ENCODE measurements at regions not wholly inside any gene's neighbourhood (a gene's known extent, or its start where the extent isn't known, plus 50 kb on each side); places are given as distances from the start of the nearest gene placed in this dataset.
"Not testable (repeated sequence)": the region's sequence is repeated elsewhere in the genome, so short reads cannot be mapped to it uniquely, and the experiment has no call there.

DNA sequence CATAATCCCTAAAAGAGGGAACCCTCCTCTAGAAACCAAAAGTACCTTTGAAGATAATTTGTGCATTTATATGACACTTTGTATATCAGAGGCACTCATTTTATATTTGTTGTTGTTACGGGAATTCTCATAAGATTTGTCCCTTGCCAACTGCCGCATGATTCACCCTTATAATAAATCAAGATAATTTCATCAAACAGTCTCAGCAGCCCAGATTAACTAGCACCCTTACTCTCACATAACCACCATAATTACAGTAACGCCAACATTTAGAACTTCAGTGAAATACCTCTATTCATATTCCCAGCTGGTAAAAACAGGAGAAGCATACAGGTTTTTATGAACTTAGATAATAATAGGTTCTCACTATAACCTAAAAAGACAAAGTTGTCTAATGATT lies 271.9 kb downstream of the LRRC3B start:
- no peak overlapping the region for H3K4me3 ChIP-seq (ENCODE audit: low read depth, low read length)
- POLR2A ChIA-PET = no interaction called here
- no peak for DNase-seq (ENCODE audit: low read depth, low spot score)
- CTCF ChIA-PET = no interaction called here
- no peak for TF ChIP-seq CTCF (IDR thresholded peaks at IDR 0.05; ENCODE audit: insufficient read depth, low read length, missing control alignments)

GRCh38 chr3:26915208-26915607 lies 292.6 kb downstream of the LRRC3B start:
- DNase-seq (ENCODE audit: low read depth, low spot score) = no peak
- no peak overlapping the region for H3K4me3 ChIP-seq (ENCODE audit: low read depth, low read length)
- ChIA-PET POLR2A (no interaction called here), CTCF (no interaction called here)
- TF ChIP-seq CTCF (IDR thresholded peaks at IDR 0.05; ENCODE audit: insufficient read depth, low read length, missing control alignments) = no peak

DNA sequence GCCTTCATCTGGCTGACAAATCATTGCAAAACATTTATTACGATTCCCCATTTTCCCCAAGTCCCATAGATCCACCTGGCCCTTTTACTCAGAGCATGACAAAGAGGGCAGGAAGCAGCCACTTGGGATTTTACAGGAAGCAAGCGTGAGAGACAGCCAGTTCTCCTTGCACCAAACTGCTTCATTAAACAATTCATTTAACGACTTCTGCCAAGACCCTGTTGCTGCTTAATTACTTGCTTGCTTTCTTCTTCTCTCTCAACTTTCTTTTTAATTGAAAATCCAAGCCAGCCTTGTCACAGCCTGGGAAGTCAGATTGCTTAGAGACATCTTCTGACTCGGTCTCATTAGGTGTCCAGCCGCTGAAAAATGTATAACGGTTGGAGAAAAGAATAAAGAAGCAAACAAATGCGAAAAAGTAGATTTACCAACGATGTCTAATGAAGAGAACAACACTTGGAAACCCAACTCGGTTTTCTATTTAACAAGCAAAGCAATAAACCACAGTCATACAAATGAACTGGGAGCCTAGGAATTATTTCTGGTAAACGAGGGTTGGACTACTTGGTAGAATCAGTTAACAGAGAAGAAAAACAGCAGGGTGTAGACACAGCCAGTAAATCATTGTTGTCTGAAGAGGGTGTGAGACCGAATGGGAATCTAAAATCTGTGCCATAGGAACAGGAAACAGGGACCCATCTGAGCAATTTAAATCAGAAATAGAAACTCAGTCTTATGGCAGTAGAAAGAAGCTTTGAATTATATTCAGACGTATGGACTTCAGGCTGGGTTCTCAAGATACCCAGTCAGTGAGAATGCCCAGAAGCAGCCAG lies 298.3 kb downstream of the LRRC3B start:
- CTCF ChIA-PET = no interaction called here
- DNase-seq (ENCODE audit: low read depth, low spot score) = no peak
- no peak overlapping the region for H3K4me3 ChIP-seq (ENCODE audit: low read depth, low read length)
- POLR2A ChIA-PET = no interaction called here
- TF ChIP-seq CTCF (IDR thresholded peaks at IDR 0.05; ENCODE audit: insufficient read depth, low read length, missing control alignments) = no peak

- no peak for DNase-seq (ENCODE audit: low read depth, low spot score)
- ChIA-PET CTCF (no interaction called here), POLR2A (no interaction called here)
- H3K4me3 ChIP-seq (ENCODE audit: low read depth, low read length) = no peak overlapping the region
- no peak for TF ChIP-seq CTCF (IDR thresholded peaks at IDR 0.05; ENCODE audit: insufficient read depth, low read length, missing control alignments)
These were observed 309.3 kb downstream of the LRRC3B start for GRCh38 chr3:26931896-26932295.

DNA sequence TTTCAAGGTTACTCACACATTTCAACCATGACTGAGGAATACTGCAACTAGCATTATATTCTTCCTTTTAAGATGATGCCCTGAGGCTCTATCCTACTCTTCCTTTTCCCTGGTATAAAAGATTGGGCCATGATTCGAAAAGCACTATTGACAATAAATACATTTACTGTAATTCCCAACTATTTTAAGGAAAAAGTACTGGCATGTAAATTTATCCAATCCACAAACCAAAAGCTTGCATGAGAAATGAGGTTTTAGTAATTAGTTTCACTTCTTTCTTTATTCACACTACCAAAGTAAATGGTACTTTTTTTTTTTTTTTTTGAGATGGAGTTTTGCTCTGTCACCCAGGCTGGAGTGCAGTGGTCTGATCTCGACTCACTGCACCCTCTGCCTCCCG lies 310.2 kb downstream of the LRRC3B start:
- ChIA-PET CTCF (no interaction called here), POLR2A (no interaction called here)
- H3K4me3 ChIP-seq (ENCODE audit: low read depth, low read length) = no peak overlapping the region
- TF ChIP-seq CTCF (IDR thresholded peaks at IDR 0.05; ENCODE audit: insufficient read depth, low read length, missing control alignments) = no peak
- DNase-seq (ENCODE audit: low read depth, low spot score) = no peak

- H3K4me3 ChIP-seq (ENCODE audit: low read depth, low read length); DNase-seq (ENCODE audit: low read depth, low spot score); CTCF ChIA-PET; POLR2A ChIA-PET: not testable (repeated sequence)
These were observed 322.9 kb downstream of the LRRC3B start for GRCh38 chr3:26945480-26945879.

DNA sequence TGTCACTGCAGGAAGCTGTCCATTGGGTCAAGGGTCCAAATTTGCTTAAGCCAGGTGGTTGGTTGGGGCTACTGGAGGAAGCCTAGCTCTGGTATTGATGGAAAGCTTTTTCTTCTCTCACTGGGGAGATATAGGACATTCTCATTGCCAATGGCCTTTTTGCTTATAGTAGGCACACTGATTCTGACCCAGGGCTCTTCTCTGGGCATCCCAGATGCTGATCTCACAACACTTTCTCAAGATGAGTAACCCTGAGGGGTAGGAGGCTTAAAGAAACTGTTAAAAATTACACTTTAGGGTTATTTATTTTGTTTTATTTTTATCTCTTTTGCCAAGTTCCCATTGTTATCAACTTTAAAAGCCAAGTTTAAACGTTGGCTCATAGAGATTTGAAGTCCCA lies 337.8 kb downstream of the LRRC3B start:
- H3K4me3 ChIP-seq (ENCODE audit: low read depth, low read length) = no peak overlapping the region
- no peak for DNase-seq (ENCODE audit: low read depth, low spot score)
- ChIA-PET POLR2A (no interaction called here), CTCF (no interaction called here)
- no peak for TF ChIP-seq CTCF (IDR thresholded peaks at IDR 0.05; ENCODE audit: insufficient read depth, low read length, missing control alignments)

All from AG04449 (cell line).